HepG2 (cell line): ENCODE measurements at regions not wholly inside any gene's neighbourhood (a gene's known extent, or its start where the extent isn't known, plus 50 kb on each side); places are given as distances from the start of the nearest gene placed in this dataset.

Experiments used
- ATAC-seq: fragments of 200-7000 bp; cut with Tn5 transposase; 3 replicates; pipeline ENCODE4 v1.9.1; 2020; ENCODE audit warnings: mild to moderate bottlenecking, moderate library complexity
- BruUV-seq: library from RNA; stranded (reverse); fragments of 400-500 nt; replicated peaks from 2 replicates; lab custom pipeline; 2021; lab: Mats Ljungman, UMichigan
- CTCF ChIA-PET: fragments of 300-600 bp; formaldehyde crosslinking; extraction: SDS; loops from one replicate; lab custom pipeline; 2021; ENCODE audit warnings: low total read pairs, inconsistent platforms, low intra/inter-chr PET ratio; lab: Yijun Ruan, JAX
- POLR2A ChIA-PET: fragments of 350-600 bp; sonication (Branson Sonifier 250); formaldehyde crosslinking; loops from one replicate; lab custom pipeline; 2020; ENCODE audit warnings: antibody characterized with exemption, inconsistent platforms; lab: Yijun Ruan, JAX
- DNase-seq: peaks from one replicate; pipeline ENCODE4 v3.0.0-alpha.2; 2015; ENCODE audit warnings: low spot score
- FAIRE-seq: peaks from 3 replicates; lab custom pipeline; 2011; peaks lifted over from hg19 to GRCh38; lab: Jason Lieb, UNC
- H2AFZ ChIP-seq: one replicate; pipeline ENCODE4 v1.6.1; 2011; ENCODE audit warnings: low read length, inconsistent platforms
- H3K27ac ChIP-seq: fragments of 300-600 bp; 3 replicates; pipeline ENCODE4 v1.8.0; 2011; ENCODE audit warnings: mixed run types, mild to moderate bottlenecking, mixed read lengths, low read length, inconsistent platforms; ENCODE audit not compliant: insufficient read depth; ENCODE audit errors: extremely low read length
- H3K27me3 ChIP-seq, 2 experiments: fragments of 200-600 bp in 1 of 2; 2 replicates in 1 of 2; 3 replicates in 1 of 2; pipeline versions ENCODE4 v1.6.0 to v1.8.0; 2011; ENCODE audit warnings: low read length in 2 of 2, mild to moderate bottlenecking in 2 of 2, moderate library complexity in 2 of 2, inconsistent platforms in 1 of 2; ENCODE audit not compliant: insufficient read depth in 2 of 2, control insufficient read depth in 1 of 2
- H3K36me3 ChIP-seq, 2 experiments: fragments of 200-600 bp in 1 of 2; replicated peaks in 1 of 2; 2 replicates in 1 of 2; 3 replicates in 1 of 2; pipeline versions ENCODE4 v1.5.1 to v1.8.0; 2011; ENCODE audit warnings: low read length in 2 of 2, inconsistent platforms in 1 of 2; ENCODE audit not compliant: insufficient read depth in 2 of 2, control insufficient read depth in 1 of 2
- H3K4me1 ChIP-seq: 2 replicates; pipeline ENCODE4 v1.5.1; 2012; ENCODE audit warnings: low read length, inconsistent platforms; ENCODE audit not compliant: insufficient read depth
- H3K4me2 ChIP-seq: 2 replicates; pipeline ENCODE4 v1.6.0; 2011; ENCODE audit warnings: low read depth, low read length, inconsistent platforms
- H3K4me3 ChIP-seq, 3 experiments: fragments of 200-600 bp in 1 of 3; sonication (generic), shearing (Covaris generic) in 1 of 3; replicated peaks in 1 of 3; 2 replicates each; pipeline ENCODE4 v1.5.1; 2011 to 2016; ENCODE audit warnings: low read length in 3 of 3, inconsistent platforms in 2 of 3, low read depth in 2 of 3, mild to moderate bottlenecking in 2 of 3, control low read depth in 1 of 3, mixed read lengths in 1 of 3; ENCODE audit not compliant: insufficient read depth in 1 of 3
- H3K79me2 ChIP-seq: one replicate; pipeline ENCODE4 v1.6.1; 2011; ENCODE audit warnings: low read length, inconsistent platforms; ENCODE audit not compliant: insufficient read depth
- H3K9ac ChIP-seq: 2 replicates; pipeline ENCODE4 v1.6.0; 2011; ENCODE audit warnings: mild to moderate bottlenecking, low read depth, low read length, inconsistent platforms; ENCODE audit not compliant: insufficient read depth
- H3K9me3 ChIP-seq: 2 replicates; pipeline ENCODE4 v1.5.1; 2012; ENCODE audit warnings: mild to moderate bottlenecking, low read length
- H4K20me1 ChIP-seq: 2 replicates; pipeline ENCODE4 v1.6.0; 2011; ENCODE audit warnings: inconsistent platforms, mild to moderate bottlenecking, low read length, moderate library complexity; ENCODE audit not compliant: insufficient read depth
- HOXA9 ChIP-seq: sonication (generic); formaldehyde crosslinking; IDR thresholded peaks from 2 replicates; pipeline ENCODE4 v1.8.1; 2022; ENCODE audit warnings: missing genetic modification reagents, mild to moderate bottlenecking, moderate library complexity, borderline replicate concordance
- KDM2A ChIP-seq: sonication (generic); formaldehyde crosslinking; IDR thresholded peaks from 2 replicates; pipeline ENCODE4 v1.4.0; 2020; ENCODE audit warnings: low read depth, missing genetic modification reagents, borderline replicate concordance
- NR2C2 ChIP-seq: sonication (generic); formaldehyde crosslinking; IDR thresholded peaks from 2 replicates; pipeline ENCODE4 v1.4.0; 2020; ENCODE audit warnings: missing genetic modification reagents, mild to moderate bottlenecking, moderate library complexity, borderline replicate concordance
- NR2F6 ChIP-seq, 2 experiments: IDR thresholded peaks; 2 replicates each; pipeline ENCODE4 v1.6.1; 2016; ENCODE audit warnings: antibody characterized with exemption in 1 of 2, mild to moderate bottlenecking in 1 of 2
- PLRG1 ChIP-seq: fragments of 450-650 bp; conservative IDR thresholded peaks from 2 replicates; pipeline ENCODE4 v1.6.1; 2016
- SALL2 ChIP-seq: sonication (generic); formaldehyde crosslinking; IDR thresholded peaks from 2 replicates; pipeline ENCODE4 v1.8.1; 2023; ENCODE audit warnings: mild to moderate bottlenecking, missing genetic modification reagents, inconsistent platforms
- SIX1 ChIP-seq: sonication (generic); formaldehyde crosslinking; IDR thresholded peaks from 2 replicates; pipeline ENCODE4 v1.4.0; 2020; ENCODE audit warnings: missing genetic modification reagents, borderline replicate concordance
- TBX3 ChIP-seq: fragments of 450-650 bp; IDR thresholded peaks from 2 replicates; pipeline ENCODE4 v1.6.1; 2017; ENCODE audit warnings: antibody characterized with exemption, mild to moderate bottlenecking, inconsistent platforms, borderline replicate concordance
- TEAD2 ChIP-seq: sonication (generic); formaldehyde crosslinking; IDR thresholded peaks from 2 replicates; pipeline ENCODE4 v1.9.0; 2021; ENCODE audit warnings: missing genetic modification reagents
- ZNF121 ChIP-seq: sonication (generic); formaldehyde crosslinking; IDR thresholded peaks from 2 replicates; pipeline ENCODE4 v1.5.0; 2020; ENCODE audit warnings: mild to moderate bottlenecking, missing genetic modification reagents
- ZNF17 ChIP-seq: sonication (generic); formaldehyde crosslinking; IDR thresholded peaks from 2 replicates; pipeline ENCODE4 v1.5.0; 2020; ENCODE audit warnings: mild to moderate bottlenecking, missing genetic modification reagents
- ZNF335 ChIP-seq: sonication (generic); formaldehyde crosslinking; IDR thresholded peaks from 2 replicates; pipeline ENCODE4 v1.4.0; 2020; ENCODE audit warnings: missing genetic modification reagents
- ZNF350 ChIP-seq: sonication (generic); formaldehyde crosslinking; IDR thresholded peaks from 2 replicates; pipeline ENCODE4 v1.4.0; 2020; ENCODE audit warnings: mild to moderate bottlenecking, low read depth, missing genetic modification reagents, borderline replicate concordance
- ZNF383 ChIP-seq: sonication (generic); formaldehyde crosslinking; IDR thresholded peaks from 2 replicates; pipeline ENCODE4 v1.4.0; 2020; ENCODE audit warnings: missing genetic modification reagents, mild to moderate bottlenecking, borderline replicate concordance
- ZNF44 ChIP-seq: sonication (generic); formaldehyde crosslinking; IDR thresholded peaks from 2 replicates; pipeline ENCODE4 v1.5.1; 2020; ENCODE audit warnings: mild to moderate bottlenecking, missing genetic modification reagents
- ZNF501 ChIP-seq: sonication (generic); formaldehyde crosslinking; IDR thresholded peaks from 2 replicates; pipeline ENCODE4 v1.5.1; 2020; ENCODE audit warnings: mild to moderate bottlenecking, moderate library complexity, missing genetic modification reagents
- ZNF747 ChIP-seq: sonication (generic); formaldehyde crosslinking; IDR thresholded peaks from 2 replicates; pipeline ENCODE4 v1.8.1; 2023; ENCODE audit warnings: missing genetic modification reagents, mild to moderate bottlenecking, borderline replicate concordance
- ZZZ3 ChIP-seq: sonication (generic); formaldehyde crosslinking; IDR thresholded peaks from 2 replicates; pipeline ENCODE4 v1.4.0; 2020; ENCODE audit warnings: missing genetic modification reagents, mild to moderate bottlenecking, borderline replicate concordance
- whole genome bisulfite sequencing: methylation state at CpG from one replicate; pipeline ENCODE4 v1.1.6; 2017; ENCODE audit warnings: low lambda C conversion rate; 5-methylcytosine and 5-hydroxymethylcytosine counted together
- in situ Hi-C: cut with HindIII; loops from 2 replicates; pipeline ENCODE4 v1.10.0; 2017; ENCODE audit warnings: low pct_unique_long_range_greater_than_20kb; ENCODE audit not compliant: extremely low pct_ligation_motif_present
- intact Hi-C: fragments of 100-400 bp; cut with micrococcal nuclease; formaldehyde crosslinking; loops from one replicate; pipeline ENCODE4 v1.10.0; 2022; ENCODE audit not compliant: unreplicated experiment
- TF ChIP-seq, protein P1 (sequence below): fragments of 450-650 bp; IDR thresholded peaks from 2 replicates; pipeline ENCODE4 v1.6.1; 2017
- TF ChIP-seq, protein P2 (sequence below): sonication (generic); formaldehyde crosslinking; IDR thresholded peaks from 2 replicates; pipeline ENCODE4 v1.5.0; 2020; ENCODE audit warnings: missing genetic modification reagents, mild to moderate bottlenecking, borderline replicate concordance
- TF ChIP-seq, protein P3 (sequence below): sonication (generic); formaldehyde crosslinking; IDR thresholded peaks from 2 replicates; pipeline ENCODE4 v1.4.0; 2020; ENCODE audit warnings: mild to moderate bottlenecking, missing genetic modification reagents

DNA sequence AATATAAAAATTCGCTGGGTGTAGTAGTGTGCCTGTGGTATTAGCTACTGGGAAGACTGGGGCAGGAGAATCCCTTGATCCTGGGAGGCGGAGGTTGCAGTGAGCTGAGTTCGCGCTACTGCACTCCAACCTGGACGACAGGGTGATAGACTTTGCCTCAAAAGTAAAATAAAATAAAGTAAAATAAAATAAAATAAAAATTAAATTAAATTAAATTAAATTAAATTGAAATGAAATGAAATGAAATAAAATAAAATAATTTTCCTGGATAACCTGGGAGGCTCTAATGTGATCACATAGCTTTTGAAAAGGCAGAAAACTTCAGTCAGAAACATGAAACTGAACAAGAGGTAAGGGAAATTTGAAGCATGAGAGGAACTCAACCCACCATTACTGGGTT is 818.4 kb upstream of the ATXN7L3B start (continued):
- TF ChIP-seq ZNF350 (no peak), ZNF335 (CRISPR knock-in tag) (no peak), ZNF501 (CRISPR knock-in tag) (no peak)

DNA sequence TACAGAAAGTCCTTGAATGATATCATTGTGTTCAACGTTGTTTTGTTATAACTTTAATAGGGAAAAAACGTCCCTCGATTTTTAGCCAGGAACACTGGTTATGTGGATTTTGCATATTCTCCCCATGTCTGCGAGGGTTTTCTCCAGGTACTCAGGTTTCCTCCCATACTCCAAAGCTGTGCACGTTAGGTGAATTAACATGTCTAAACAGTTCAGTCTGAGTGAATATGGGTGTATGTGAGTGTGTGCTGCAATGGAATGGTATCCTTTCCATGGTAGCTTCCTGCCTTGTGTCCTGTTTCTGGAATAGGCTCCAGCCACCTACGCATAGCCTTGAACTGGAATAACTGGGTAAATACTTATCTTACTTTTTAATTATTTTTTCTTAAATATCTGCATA is 810.8 kb upstream of the ATXN7L3B start:
- Histone ChIP-seq H4K20me1 (no peaks in the 10 kb centered on the region), H3K4me2 (no peak overlapping the region), H3K9me3 (peaks cover 68% of the 10 kb centered on the region), H3K27ac (no peak overlapping the region), H3K79me2 (no peaks in the 10 kb centered on the region), H3K27me3 (no peaks in the 10 kb centered on the region), H3K4me1 (no peaks in the 10 kb centered on the region), H3K9ac (no peak overlapping the region), H3K4me3 (no peak overlapping the region), H3K36me3 (no peaks in the 10 kb centered on the region), H2AFZ (no peak overlapping the region)
- POLR2A ChIA-PET, result no interaction called here
- WGBS, result 24% methylated on average over 6 of the region's 6 CpGs
- TF ChIP-seq HOXA9 (CRISPR knock-in tag), result no peak
- TF ChIP-seq PLRG1, result no peak
- TF ChIP-seq, protein P1, sequence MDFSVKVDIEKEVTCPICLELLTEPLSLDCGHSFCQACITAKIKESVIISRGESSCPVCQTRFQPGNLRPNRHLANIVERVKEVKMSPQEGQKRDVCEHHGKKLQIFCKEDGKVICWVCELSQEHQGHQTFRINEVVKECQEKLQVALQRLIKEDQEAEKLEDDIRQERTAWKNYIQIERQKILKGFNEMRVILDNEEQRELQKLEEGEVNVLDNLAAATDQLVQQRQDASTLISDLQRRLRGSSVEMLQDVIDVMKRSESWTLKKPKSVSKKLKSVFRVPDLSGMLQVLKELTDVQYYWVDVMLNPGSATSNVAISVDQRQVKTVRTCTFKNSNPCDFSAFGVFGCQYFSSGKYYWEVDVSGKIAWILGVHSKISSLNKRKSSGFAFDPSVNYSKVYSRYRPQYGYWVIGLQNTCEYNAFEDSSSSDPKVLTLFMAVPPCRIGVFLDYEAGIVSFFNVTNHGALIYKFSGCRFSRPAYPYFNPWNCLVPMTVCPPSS, result no peak
- no peak for TF ChIP-seq SALL2
- no peak for TF ChIP-seq ZNF17 (CRISPR knock-in tag)
- TF ChIP-seq ZNF383 (CRISPR knock-in tag), result no peak
- TF ChIP-seq ZNF44 (CRISPR knock-in tag), result no peak
- no peak for TF ChIP-seq ZNF121
- TF ChIP-seq, protein P2, sequence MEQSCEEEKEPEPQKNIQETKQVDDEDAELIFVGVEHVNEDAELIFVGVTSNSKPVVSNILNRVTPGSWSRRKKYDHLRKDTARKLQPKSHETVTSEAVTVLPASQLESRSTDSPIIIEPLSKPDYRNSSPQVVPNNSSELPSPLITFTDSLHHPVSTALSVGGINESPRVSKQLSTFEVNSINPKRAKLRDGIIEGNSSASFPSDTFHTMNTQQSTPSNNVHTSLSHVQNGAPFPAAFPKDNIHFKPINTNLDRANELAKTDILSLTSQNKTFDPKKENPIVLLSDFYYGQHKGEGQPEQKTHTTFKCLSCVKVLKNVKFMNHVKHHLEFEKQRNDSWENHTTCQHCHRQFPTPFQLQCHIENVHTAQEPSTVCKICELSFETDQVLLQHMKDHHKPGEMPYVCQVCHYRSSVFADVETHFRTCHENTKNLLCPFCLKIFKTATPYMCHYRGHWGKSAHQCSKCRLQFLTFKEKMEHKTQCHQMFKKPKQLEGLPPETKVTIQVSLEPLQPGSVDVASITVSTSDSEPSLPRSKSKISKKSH (CRISPR knock-in tag), result no peak
- no peak for TF ChIP-seq ZNF747 (CRISPR knock-in tag)
- TF ChIP-seq KDM2A (CRISPR knock-in tag), result no peak
- no peak for TF ChIP-seq NR2F6 (IDR thresholded peaks at IDR 0.05)
- no peak for TF ChIP-seq NR2F6 (CRISPR knock-in tag; IDR thresholded peaks at IDR 0.05)
- no peak for TF ChIP-seq ZZZ3 (CRISPR knock-in tag)
- no peak for TF ChIP-seq NR2C2 (CRISPR knock-in tag)
- no peak for TF ChIP-seq TEAD2 (CRISPR knock-in tag)
- TF ChIP-seq, protein P3, sequence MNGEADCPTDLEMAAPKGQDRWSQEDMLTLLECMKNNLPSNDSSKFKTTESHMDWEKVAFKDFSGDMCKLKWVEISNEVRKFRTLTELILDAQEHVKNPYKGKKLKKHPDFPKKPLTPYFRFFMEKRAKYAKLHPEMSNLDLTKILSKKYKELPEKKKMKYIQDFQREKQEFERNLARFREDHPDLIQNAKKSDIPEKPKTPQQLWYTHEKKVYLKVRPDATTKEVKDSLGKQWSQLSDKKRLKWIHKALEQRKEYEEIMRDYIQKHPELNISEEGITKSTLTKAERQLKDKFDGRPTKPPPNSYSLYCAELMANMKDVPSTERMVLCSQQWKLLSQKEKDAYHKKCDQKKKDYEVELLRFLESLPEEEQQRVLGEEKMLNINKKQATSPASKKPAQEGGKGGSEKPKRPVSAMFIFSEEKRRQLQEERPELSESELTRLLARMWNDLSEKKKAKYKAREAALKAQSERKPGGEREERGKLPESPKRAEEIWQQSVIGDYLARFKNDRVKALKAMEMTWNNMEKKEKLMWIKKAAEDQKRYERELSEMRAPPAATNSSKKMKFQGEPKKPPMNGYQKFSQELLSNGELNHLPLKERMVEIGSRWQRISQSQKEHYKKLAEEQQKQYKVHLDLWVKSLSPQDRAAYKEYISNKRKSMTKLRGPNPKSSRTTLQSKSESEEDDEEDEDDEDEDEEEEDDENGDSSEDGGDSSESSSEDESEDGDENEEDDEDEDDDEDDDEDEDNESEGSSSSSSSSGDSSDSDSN, result no peak
- TF ChIP-seq SIX1 (CRISPR knock-in tag), result no peak
- TF ChIP-seq TBX3, result no peak
- DNase-seq (no peak), ATAC-seq (no peak), FAIRE-seq (no peak)
- intact Hi-C loops, result no loop called here
- in situ Hi-C loops, result no loop called here
- CTCF ChIA-PET, result no interaction called here
- no TSS peak for BruUV-seq
